HEK293T (cell line): ENCODE measurements at regions not wholly inside any gene's neighbourhood (a gene's known extent, or its start where the extent isn't known, plus 50 kb on each side); places are given as distances from the start of the nearest gene placed in this dataset.
"Not testable (repeated sequence)": the region's sequence is repeated elsewhere in the genome, so short reads cannot be mapped to it uniquely, and the experiment has no call there.

Experiments used
- ARNT ChIP-seq: fragments of 450-650 bp; IDR thresholded peaks from 2 replicates; pipeline ENCODE4 v1.6.1; 2017; ENCODE audit warnings: mild to moderate bottlenecking
- LEF1 ChIP-seq: fragments of 450-650 bp; IDR thresholded peaks from 2 replicates; pipeline ENCODE4 v1.6.1; 2017; ENCODE audit warnings: mild to moderate bottlenecking, borderline replicate concordance
- PKNOX1 ChIP-seq: fragments of 450-650 bp; IDR thresholded peaks from 2 replicates; pipeline ENCODE4 v1.6.1; 2016

GRCh38 chr20:29086145-29086718 lies 2171.2 kb upstream of the DEFB115 start:
- not testable (repeated sequence) for TF ChIP-seq PKNOX1, LEF1, ARNT
